ENCODE measurements at regions not wholly inside any gene's neighbourhood (a gene's known extent, or its start where the extent isn't known, plus 50 kb on each side); places are given as distances from the start of the nearest gene placed in this dataset.

DNA sequence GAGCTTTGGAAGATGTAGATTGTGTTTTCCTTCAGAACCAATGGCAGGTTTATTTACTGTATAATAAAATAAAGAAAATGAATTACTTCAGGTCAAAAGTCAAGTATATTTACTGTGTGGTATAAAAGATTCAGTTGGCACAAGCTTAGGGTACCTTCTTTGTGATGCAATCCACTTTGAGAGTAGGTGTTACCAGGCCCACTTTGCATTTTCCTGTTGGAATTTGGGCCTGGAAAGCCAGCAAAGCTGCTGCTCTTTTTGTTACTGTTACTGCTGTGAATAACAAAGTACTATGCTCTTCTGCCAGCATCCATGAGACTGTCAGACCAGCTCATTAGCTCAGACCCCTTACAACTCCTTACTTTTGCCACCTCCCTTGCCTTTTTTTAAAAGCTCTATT is 649.0 kb upstream of the SEL1L start:
- Histone ChIP-seq H3K4me3 (replicated peaks in 1 of 3; ENCODE audit: low read depth in 2 of 3, low read length in 3 of 3) (no peak overlapping the region), H3K4me2 (replicated peaks; ENCODE audit: extremely low read depth, low read length, poor library complexity, severe bottlenecking) (no peak overlapping the region), H3K79me2 (ENCODE audit: insufficient read depth, low read length) (no peaks in the 10 kb centered on the region), H3K4me1 (ENCODE audit: control insufficient read depth in 1 of 2, insufficient read depth in 2 of 2, low read length in 2 of 2) (no peaks in the 10 kb centered on the region), H4K20me1 (ENCODE audit: insufficient read depth, low read length) (no peaks in the 10 kb centered on the region), H3K9ac (ENCODE audit: insufficient read depth, low read length, poor library complexity, severe bottlenecking) (no peak overlapping the region), H3K9me3 (replicated peaks in 1 of 2; ENCODE audit: control insufficient read depth in 1 of 2, insufficient read depth in 1 of 2, low read length in 2 of 2) (no peaks in the 10 kb centered on the region), H3K27ac (ENCODE audit: low read depth in 1 of 2, low read length in 2 of 2) (no peak overlapping the region), H3K27me3 (ENCODE audit: control insufficient read depth in 2 of 2, insufficient read depth in 2 of 2, low read length in 2 of 2) (no peaks in the 10 kb centered on the region), H2AFZ (ENCODE audit: insufficient read depth, low read depth, low read length, poor library complexity, severe bottlenecking) (no peak overlapping the region), H3K36me3 (replicated peaks in 1 of 2; ENCODE audit: control insufficient read depth in 1 of 2, insufficient read depth in 2 of 2, low read length in 2 of 2) (no peaks in the 10 kb centered on the region)
- Mint-ChIP-seq H3K4me1 (no peaks in the 10 kb centered on the region), H3K27ac (no peak overlapping the region), H3K36me3 (no peaks in the 10 kb centered on the region), H3K4me3 (no peak overlapping the region), H3K9me3 (peaks cover 0 to 5% (median 0%) of the 10 kb centered on the region in 7 donors), H3K27me3 (ENCODE audit: low read depth in 3 of 3) (no peaks in the 10 kb centered on the region)
- intact Hi-C loops (cut with micrococcal nuclease) = no loop called here
- TF ChIP-seq, protein P1, sequence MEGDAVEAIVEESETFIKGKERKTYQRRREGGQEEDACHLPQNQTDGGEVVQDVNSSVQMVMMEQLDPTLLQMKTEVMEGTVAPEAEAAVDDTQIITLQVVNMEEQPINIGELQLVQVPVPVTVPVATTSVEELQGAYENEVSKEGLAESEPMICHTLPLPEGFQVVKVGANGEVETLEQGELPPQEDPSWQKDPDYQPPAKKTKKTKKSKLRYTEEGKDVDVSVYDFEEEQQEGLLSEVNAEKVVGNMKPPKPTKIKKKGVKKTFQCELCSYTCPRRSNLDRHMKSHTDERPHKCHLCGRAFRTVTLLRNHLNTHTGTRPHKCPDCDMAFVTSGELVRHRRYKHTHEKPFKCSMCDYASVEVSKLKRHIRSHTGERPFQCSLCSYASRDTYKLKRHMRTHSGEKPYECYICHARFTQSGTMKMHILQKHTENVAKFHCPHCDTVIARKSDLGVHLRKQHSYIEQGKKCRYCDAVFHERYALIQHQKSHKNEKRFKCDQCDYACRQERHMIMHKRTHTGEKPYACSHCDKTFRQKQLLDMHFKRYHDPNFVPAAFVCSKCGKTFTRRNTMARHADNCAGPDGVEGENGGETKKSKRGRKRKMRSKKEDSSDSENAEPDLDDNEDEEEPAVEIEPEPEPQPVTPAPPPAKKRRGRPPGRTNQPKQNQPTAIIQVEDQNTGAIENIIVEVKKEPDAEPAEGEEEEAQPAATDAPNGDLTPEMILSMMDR (IDR thresholded peaks at IDR 0.05) = no peak
- no peak for DNase-seq

DNA sequence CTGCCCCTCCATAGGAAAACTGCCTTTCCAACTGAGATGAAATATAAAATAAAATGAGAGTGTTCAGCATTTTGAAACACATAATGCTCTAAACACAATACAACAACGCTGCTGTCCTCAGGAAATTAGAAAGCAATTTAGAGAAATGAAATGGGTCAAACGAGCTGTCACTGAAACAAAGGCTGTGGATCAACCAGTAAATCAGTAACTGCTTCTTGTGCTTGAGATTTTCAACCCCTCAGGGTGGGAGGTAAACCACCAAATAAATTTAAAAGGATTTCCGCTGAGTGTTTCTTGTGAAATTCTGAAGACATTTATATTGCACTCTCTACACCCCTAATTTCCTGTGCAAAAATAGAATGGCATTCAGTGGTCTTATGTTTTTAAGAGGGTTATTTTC is 657.1 kb upstream of the SEL1L start:
- H3K4me3 Mint-ChIP-seq = no peak overlapping the region

More for the DNA sequence above, 657.1 kb upstream of the SEL1L start:
- Histone ChIP-seq H3K4me2 (replicated peaks; ENCODE audit: extremely low read depth, low read length, poor library complexity, severe bottlenecking) (no peak overlapping the region), H3K9ac (ENCODE audit: insufficient read depth, low read length, poor library complexity, severe bottlenecking) (no peak overlapping the region), H3K4me3 (replicated peaks in 1 of 3; ENCODE audit: low read depth in 2 of 3, low read length in 3 of 3) (no peak overlapping the region), H3K27ac (ENCODE audit: low read depth in 1 of 2, low read length in 2 of 2) (no peak overlapping the region), H3K79me2 (ENCODE audit: insufficient read depth, low read length) (no peaks in the 10 kb centered on the region), H3K4me1 (ENCODE audit: control insufficient read depth in 1 of 2, insufficient read depth in 2 of 2, low read length in 2 of 2) (no peaks in the 10 kb centered on the region), H4K20me1 (ENCODE audit: insufficient read depth, low read length) (no peaks in the 10 kb centered on the region), H3K36me3 (replicated peaks in 1 of 2; ENCODE audit: control insufficient read depth in 1 of 2, insufficient read depth in 2 of 2, low read length in 2 of 2) (no peaks in the 10 kb centered on the region), H2AFZ (ENCODE audit: insufficient read depth, low read depth, low read length, poor library complexity, severe bottlenecking) (no peak overlapping the region), H3K27me3 (ENCODE audit: control insufficient read depth in 2 of 2, insufficient read depth in 2 of 2, low read length in 2 of 2) (no peaks in the 10 kb centered on the region), H3K9me3 (replicated peaks in 1 of 2; ENCODE audit: control insufficient read depth in 1 of 2, insufficient read depth in 1 of 2, low read length in 2 of 2) (peaks cover 9 to 20% of the 10 kb centered on the region in 2 donors)
- Mint-ChIP-seq H3K27me3 (ENCODE audit: low read depth in 3 of 3) (no peaks in the 10 kb centered on the region), H3K4me1 (no peaks in the 10 kb centered on the region), H3K36me3 (no peaks in the 10 kb centered on the region), H3K27ac (peak overlapping the region in 1 of 7 donors; percentile 4), H3K9me3 (peaks cover 6 to 14% (median 11%) of the 10 kb centered on the region in 7 donors)
- intact Hi-C loops (cut with micrococcal nuclease) = no loop called here
- WGBS (ENCODE audit: insufficient coverage) = 60% methylated on average over 1 of the region's 3 CpGs
- TF ChIP-seq, protein P1 (IDR thresholded peaks at IDR 0.05) = no peak
- no peak for DNase-seq

Data from CD14-positive monocyte (primary cell).